ENCODE measurements at regions not wholly inside any gene's neighbourhood (a gene's known extent, or its start where the extent isn't known, plus 50 kb on each side); places are given as distances from the start of the nearest gene placed in this dataset.

DNA sequence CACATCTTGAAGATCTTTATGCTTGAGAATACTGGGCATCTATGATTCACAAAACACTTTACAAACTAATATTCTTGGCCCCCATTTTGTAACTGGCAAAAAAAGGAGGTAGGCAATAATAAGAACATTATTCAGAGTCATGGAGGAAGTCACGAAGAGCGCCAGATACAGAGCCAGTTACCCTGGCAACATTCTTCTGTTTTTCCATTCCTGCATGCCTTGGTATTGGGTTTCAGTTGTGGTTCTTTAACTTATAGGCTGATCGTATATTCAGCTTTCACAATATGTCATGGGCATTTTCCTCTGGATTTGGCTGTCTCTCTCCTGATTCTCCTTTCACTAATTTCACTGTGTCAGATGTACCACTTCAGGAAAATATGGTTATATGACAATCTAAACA is 234.7 kb downstream of the HRH4 start:
- Histone ChIP-seq H3K4me3 (ENCODE audit: low read depth in 1 of 2, low read length in 1 of 2) (no peak overlapping the region), H3K4me1 (ENCODE audit: control insufficient read depth in 1 of 2, insufficient read depth in 1 of 2, low read depth in 1 of 2, low read length in 1 of 2) (no peaks in the 10 kb centered on the region), H3K27ac (no peak overlapping the region), H3K36me3 (no peaks in the 10 kb centered on the region), H3K9me3 (peaks cover 6% of the 10 kb centered on the region), H3K27me3 (no peaks in the 10 kb centered on the region)
- TF ChIP-seq, protein P1, sequence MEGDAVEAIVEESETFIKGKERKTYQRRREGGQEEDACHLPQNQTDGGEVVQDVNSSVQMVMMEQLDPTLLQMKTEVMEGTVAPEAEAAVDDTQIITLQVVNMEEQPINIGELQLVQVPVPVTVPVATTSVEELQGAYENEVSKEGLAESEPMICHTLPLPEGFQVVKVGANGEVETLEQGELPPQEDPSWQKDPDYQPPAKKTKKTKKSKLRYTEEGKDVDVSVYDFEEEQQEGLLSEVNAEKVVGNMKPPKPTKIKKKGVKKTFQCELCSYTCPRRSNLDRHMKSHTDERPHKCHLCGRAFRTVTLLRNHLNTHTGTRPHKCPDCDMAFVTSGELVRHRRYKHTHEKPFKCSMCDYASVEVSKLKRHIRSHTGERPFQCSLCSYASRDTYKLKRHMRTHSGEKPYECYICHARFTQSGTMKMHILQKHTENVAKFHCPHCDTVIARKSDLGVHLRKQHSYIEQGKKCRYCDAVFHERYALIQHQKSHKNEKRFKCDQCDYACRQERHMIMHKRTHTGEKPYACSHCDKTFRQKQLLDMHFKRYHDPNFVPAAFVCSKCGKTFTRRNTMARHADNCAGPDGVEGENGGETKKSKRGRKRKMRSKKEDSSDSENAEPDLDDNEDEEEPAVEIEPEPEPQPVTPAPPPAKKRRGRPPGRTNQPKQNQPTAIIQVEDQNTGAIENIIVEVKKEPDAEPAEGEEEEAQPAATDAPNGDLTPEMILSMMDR (IDR thresholded peaks at IDR 0.05) = no peak

DNA sequence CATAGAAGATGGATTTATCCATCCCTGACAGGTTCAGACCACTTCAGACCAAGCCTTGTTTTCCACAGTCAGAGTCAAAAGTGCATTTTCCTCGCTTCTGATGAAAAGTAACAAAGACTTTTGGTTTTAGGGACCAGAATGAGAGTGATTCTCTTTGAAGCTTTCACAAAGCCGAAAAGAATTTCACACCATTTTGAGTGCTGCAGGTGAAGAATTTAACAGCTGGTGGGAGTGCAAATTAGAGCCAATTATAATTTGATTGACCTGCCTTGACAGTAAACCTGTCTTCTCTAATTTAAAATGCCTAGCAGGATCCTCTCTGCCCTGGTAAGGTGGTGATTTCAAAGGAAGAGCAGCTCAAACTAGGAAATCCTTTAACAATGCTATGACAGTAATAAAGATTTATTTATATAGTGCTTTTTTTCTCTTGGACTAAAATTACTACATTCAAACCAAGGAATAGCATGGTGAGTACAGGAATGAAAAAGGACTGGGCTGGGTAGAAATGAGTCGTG is 241.6 kb downstream of the HRH4 start:
- H3K27ac ChIP-seq = no peak overlapping the region
- no peaks in the 10 kb centered on the region for H3K9me3 ChIP-seq
- H3K4me3 ChIP-seq (ENCODE audit: low read depth in 1 of 2, low read length in 1 of 2) = no peak overlapping the region
- TF ChIP-seq, protein P1 (IDR thresholded peaks at IDR 0.05) = no peak
- H3K36me3 ChIP-seq = no peaks in the 10 kb centered on the region
- H3K4me1 ChIP-seq (ENCODE audit: control insufficient read depth in 1 of 2, insufficient read depth in 1 of 2, low read depth in 1 of 2, low read length in 1 of 2) = no peaks in the 10 kb centered on the region
- H3K27me3 ChIP-seq = peaks cover 16% of the 10 kb centered on the region

DNA sequence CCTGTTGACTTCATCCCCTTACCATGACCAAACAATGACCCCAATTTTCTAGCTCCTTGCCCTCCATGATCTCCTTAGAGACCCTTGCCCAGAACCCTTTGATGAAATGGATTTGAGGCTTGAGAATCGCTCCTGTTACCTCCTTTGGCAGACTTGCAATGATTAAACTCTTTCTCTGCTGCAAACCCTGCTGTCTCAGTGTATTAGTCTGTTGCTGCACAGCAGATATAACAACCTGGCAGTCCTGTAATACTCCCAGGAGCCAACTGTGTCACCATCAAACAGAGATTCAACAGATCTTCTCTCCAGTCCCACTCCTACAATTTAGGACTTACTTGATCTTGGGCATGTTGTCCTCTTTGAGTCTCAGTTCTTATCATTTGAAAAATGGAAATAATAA is 242.9 kb downstream of the HRH4 start:
- H3K36me3 ChIP-seq = no peaks in the 10 kb centered on the region

DNA sequence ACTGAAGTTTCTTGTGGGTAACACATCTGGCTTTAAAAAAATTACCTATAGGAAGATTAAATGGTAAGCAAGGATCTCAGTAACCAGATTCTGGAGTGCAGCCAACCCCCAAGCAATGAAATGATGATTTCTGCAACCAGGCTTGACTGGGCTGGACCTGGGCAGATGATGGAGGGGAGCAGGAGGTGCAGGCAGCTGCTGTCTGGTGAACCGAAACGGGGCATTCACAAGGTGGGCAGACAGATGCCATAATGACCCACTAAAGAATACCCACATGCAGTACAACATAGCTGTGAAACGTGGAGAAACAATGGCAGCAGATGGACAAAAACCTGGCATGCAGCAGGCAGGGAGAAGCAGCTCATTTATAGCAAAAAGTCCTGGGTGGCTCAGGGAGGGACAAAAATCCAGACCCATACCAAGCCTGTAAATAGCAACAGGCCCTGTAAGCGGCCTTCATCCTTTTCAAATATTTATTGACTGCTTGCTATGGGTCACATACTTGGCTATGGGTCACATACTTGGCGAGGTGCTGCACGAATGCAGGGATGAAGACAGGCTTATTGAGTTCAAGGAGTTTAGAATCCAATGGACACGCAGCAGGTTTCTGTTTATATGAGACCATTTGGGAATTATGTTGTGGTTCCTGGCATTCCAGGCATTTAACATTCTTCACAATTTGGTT is 244.7 kb downstream of the HRH4 start:
- Histone ChIP-seq H3K27me3 (peaks cover 16% of the 10 kb centered on the region), H3K4me3 (ENCODE audit: low read depth in 1 of 2, low read length in 1 of 2) (no peak overlapping the region), H3K27ac (no peak overlapping the region), H3K9me3 (no peaks in the 10 kb centered on the region), H3K4me1 (ENCODE audit: control insufficient read depth in 1 of 2, insufficient read depth in 1 of 2, low read depth in 1 of 2, low read length in 1 of 2) (no peaks in the 10 kb centered on the region), H3K36me3 (no peaks in the 10 kb centered on the region)
- TF ChIP-seq, protein P1 (IDR thresholded peaks at IDR 0.05) = no peak

More for the DNA sequence above, 242.9 kb downstream of the HRH4 start:
- Histone ChIP-seq H3K4me3 (ENCODE audit: low read depth in 1 of 2, low read length in 1 of 2) (no peak overlapping the region), H3K4me1 (ENCODE audit: control insufficient read depth in 1 of 2, insufficient read depth in 1 of 2, low read depth in 1 of 2, low read length in 1 of 2) (no peaks in the 10 kb centered on the region), H3K27me3 (peaks cover 16% of the 10 kb centered on the region), H3K9me3 (no peaks in the 10 kb centered on the region), H3K27ac (no peak overlapping the region)
- TF ChIP-seq, protein P1 (IDR thresholded peaks at IDR 0.05) = no peak

DNA sequence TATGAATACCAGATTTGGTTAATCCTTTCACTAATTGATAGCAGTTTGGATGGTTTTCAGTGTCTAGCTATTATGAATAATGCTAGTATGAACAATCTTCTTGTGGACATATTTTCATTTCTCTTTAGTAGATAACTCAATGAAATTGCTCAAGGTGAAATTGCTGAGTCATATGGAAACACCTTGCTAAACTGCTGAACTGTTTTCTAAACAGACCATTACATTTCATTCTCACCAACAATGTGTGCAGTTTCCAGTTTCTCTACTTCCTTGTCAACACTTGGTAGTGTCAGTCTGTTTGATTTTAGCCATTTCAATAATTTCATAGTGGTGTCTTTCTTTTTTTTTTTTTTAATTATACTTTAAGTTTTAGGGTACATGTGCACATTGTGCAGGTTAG is 250.0 kb downstream of the HRH4 start:
- H3K4me3 ChIP-seq (ENCODE audit: low read depth in 1 of 2, low read length in 1 of 2) = no peak overlapping the region
- H3K36me3 ChIP-seq = no peaks in the 10 kb centered on the region
- TF ChIP-seq, protein P1 (IDR thresholded peaks at IDR 0.05) = no peak
- peaks cover 15% of the 10 kb centered on the region for H3K27me3 ChIP-seq
- no peaks in the 10 kb centered on the region for H3K9me3 ChIP-seq
- no peak overlapping the region for H3K27ac ChIP-seq
- H3K4me1 ChIP-seq (ENCODE audit: control insufficient read depth in 1 of 2, insufficient read depth in 1 of 2, low read depth in 1 of 2, low read length in 1 of 2) = no peaks in the 10 kb centered on the region

All from neutrophil (primary cell).